Stomach (tissue), 4 donors: ENCODE measurements at regions not wholly inside any gene's neighbourhood (a gene's known extent, or its start where the extent isn't known, plus 50 kb on each side); places are given as distances from the start of the nearest gene placed in this dataset.

Experiments used
- CTCF ChIP-seq, 7 experiments: fragments of 450-650 bp in 4 of 7; fragments of 200-600 bp in 3 of 7; sonication (generic) in 3 of 7; IDR thresholded peaks; one replicate each; pipeline ENCODE4 v1.5.1; 2016 to 2019; ENCODE audit warnings: antibody characterized with exemption in 7 of 7, control low read depth in 2 of 7, mild to moderate bottlenecking in 1 of 7
- EP300 ChIP-seq: sonication (generic); formaldehyde crosslinking; IDR thresholded peaks from one replicate; pipeline ENCODE4 v1.6.1; 2017; ENCODE audit warnings: antibody characterized with exemption
- POLR2A ChIP-seq, 4 donors: fragments of 450-650 bp; IDR thresholded peaks; one replicate each; pipeline ENCODE4 v1.6.1; 2016; ENCODE audit warnings: antibody characterized with exemption in 4 of 4, control low read depth in 2 of 4, mild to moderate bottlenecking in 1 of 4, moderate library complexity in 1 of 4
- POLR2AphosphoS5 ChIP-seq, 3 donors: sonication (generic); formaldehyde crosslinking; IDR thresholded peaks; one replicate each; pipeline ENCODE4 v1.6.1; 2016; ENCODE audit warnings: antibody characterized with exemption in 3 of 3

- TF ChIP-seq POLR2AphosphoS5 (IDR thresholded peaks at IDR 0.05) (no peak), CTCF (IDR thresholded peaks at IDR 0.05) (no peak), POLR2A (IDR thresholded peaks at IDR 0.05) (no peak), EP300 (no peak)
These were observed 444.5 kb upstream of the FAR2 start for GRCh38 chr12:28704477-28705169.
